ENCODE measurements at regions not wholly inside any gene's neighbourhood (a gene's known extent, or its start where the extent isn't known, plus 50 kb on each side); places are given as distances from the start of the nearest gene placed in this dataset.
"Not testable (repeated sequence)": the region's sequence is repeated elsewhere in the genome, so short reads cannot be mapped to it uniquely, and the experiment has no call there.

GRCh38 chr1:43098200-43098599 is 73.9 kb downstream of the EBNA1BP2 start:
- H3K4me1 Mint-ChIP-seq (ENCODE audit: insufficient read depth, unreplicated experiment) = no peaks in the 10 kb centered on the region
- ChIA-PET CTCF (no interaction called here), POLR2A (no interaction called here)
- peaks cover 11% of the 10 kb centered on the region for H3K9me3 Mint-ChIP-seq (ENCODE audit: unreplicated experiment)
- no peak overlapping the region for H3K27ac Mint-ChIP-seq (ENCODE audit: low read depth, unreplicated experiment)
- H3K36me3 Mint-ChIP-seq (ENCODE audit: insufficient read depth, unreplicated experiment) = no peaks in the 10 kb centered on the region
- DNase-seq (ENCODE audit: unreplicated experiment) = no peak
- no peak for TF ChIP-seq CTCF (IDR thresholded peaks at IDR 0.05; ENCODE audit: unreplicated experiment)
- BruUV-seq (replicated peaks) = no TSS peak
- no peaks in the 10 kb centered on the region for H3K27me3 Mint-ChIP-seq (ENCODE audit: insufficient read depth, unreplicated experiment)
- intact Hi-C loops (cut with micrococcal nuclease) = no loop called here
- no peak overlapping the region for H3K4me3 Mint-ChIP-seq (ENCODE audit: unreplicated experiment)

- intact Hi-C loops (cut with micrococcal nuclease); H3K27me3 Mint-ChIP-seq (ENCODE audit: insufficient read depth, unreplicated experiment); POLR2A ChIA-PET; DNase-seq (ENCODE audit: unreplicated experiment); H3K4me1 Mint-ChIP-seq (ENCODE audit: insufficient read depth, unreplicated experiment); CTCF ChIA-PET; H3K27ac Mint-ChIP-seq (ENCODE audit: low read depth, unreplicated experiment); BruUV-seq (replicated peaks); H3K4me3 Mint-ChIP-seq (ENCODE audit: unreplicated experiment); H3K36me3 Mint-ChIP-seq (ENCODE audit: insufficient read depth, unreplicated experiment): not testable (repeated sequence)
- peaks cover 11% of the 10 kb centered on the region for H3K9me3 Mint-ChIP-seq (ENCODE audit: unreplicated experiment)
Measured at GRCh38 chr1:43096528-43096927, 75.6 kb downstream of the EBNA1BP2 start.

GRCh38 chr1:43090812-43091211 is 81.3 kb downstream of the EBNA1BP2 start:
- H3K4me1 Mint-ChIP-seq (ENCODE audit: insufficient read depth, unreplicated experiment); H3K9me3 Mint-ChIP-seq (ENCODE audit: unreplicated experiment); H3K36me3 Mint-ChIP-seq (ENCODE audit: insufficient read depth, unreplicated experiment); BruUV-seq (replicated peaks); DNase-seq (ENCODE audit: unreplicated experiment); intact Hi-C loops (cut with micrococcal nuclease); H3K27ac Mint-ChIP-seq (ENCODE audit: low read depth, unreplicated experiment); H3K4me3 Mint-ChIP-seq (ENCODE audit: unreplicated experiment); POLR2A ChIA-PET: not testable (repeated sequence)
- peaks cover 15% of the 10 kb centered on the region for H3K27me3 Mint-ChIP-seq (ENCODE audit: insufficient read depth, unreplicated experiment)
- CTCF ChIA-PET = interaction anchor here (1.2 kb wide), 1 partner anchor 17 kb away, joined by 4 read pairs; no protein-coding TSS in a partner anchor

GRCh38 chr1:43090157-43090556 is 81.9 kb downstream of the EBNA1BP2 start:
- CTCF ChIA-PET; BruUV-seq (replicated peaks); intact Hi-C loops (cut with micrococcal nuclease); H3K4me1 Mint-ChIP-seq (ENCODE audit: insufficient read depth, unreplicated experiment); H3K36me3 Mint-ChIP-seq (ENCODE audit: insufficient read depth, unreplicated experiment); H3K4me3 Mint-ChIP-seq (ENCODE audit: unreplicated experiment); DNase-seq (ENCODE audit: unreplicated experiment); H3K9me3 Mint-ChIP-seq (ENCODE audit: unreplicated experiment); POLR2A ChIA-PET; H3K27ac Mint-ChIP-seq (ENCODE audit: low read depth, unreplicated experiment): not testable (repeated sequence)
- H3K27me3 Mint-ChIP-seq (ENCODE audit: insufficient read depth, unreplicated experiment) = peaks cover 15% of the 10 kb centered on the region

- POLR2A ChIA-PET = interaction anchor here (0.6 to 1.0 kb wide), 3 partner anchors 10 to 1616 kb away, joined by 3 to 4 read pairs (median 3); no protein-coding TSS in a partner anchor
Measured at GRCh38 chr1:43083375-43083891, 88.7 kb downstream of the EBNA1BP2 start.

More at GRCh38 chr1:43083375-43083891, 88.7 kb downstream of the EBNA1BP2 start:
- H3K9me3 Mint-ChIP-seq (ENCODE audit: unreplicated experiment) = no peaks in the 10 kb centered on the region
- H3K27me3 Mint-ChIP-seq (ENCODE audit: insufficient read depth, unreplicated experiment) = peaks cover 15% of the 10 kb centered on the region
- TF ChIP-seq CTCF (IDR thresholded peaks at IDR 0.05; ENCODE audit: unreplicated experiment) = no peak
- no peaks in the 10 kb centered on the region for H3K4me1 Mint-ChIP-seq (ENCODE audit: insufficient read depth, unreplicated experiment)
- no peak for DNase-seq (ENCODE audit: unreplicated experiment)
- intact Hi-C loops (cut with micrococcal nuclease) = no loop called here
- CTCF ChIA-PET = interaction anchor here (0.5 to 2.6 kb wide), 3 partner anchors 9 to 169 kb away, joined by 3 to 18 read pairs (median 3); no protein-coding TSS in a partner anchor
- no peak overlapping the region for H3K27ac Mint-ChIP-seq (ENCODE audit: low read depth, unreplicated experiment)
- H3K4me3 Mint-ChIP-seq (ENCODE audit: unreplicated experiment) = no peak overlapping the region
- no peaks in the 10 kb centered on the region for H3K36me3 Mint-ChIP-seq (ENCODE audit: insufficient read depth, unreplicated experiment)
- no TSS peak for BruUV-seq (replicated peaks)
